AG09309 (cell line): ENCODE measurements at regions not wholly inside any gene's neighbourhood (a gene's known extent, or its start where the extent isn't known, plus 50 kb on each side); places are given as distances from the start of the nearest gene placed in this dataset.

Source experiments
- DNase-seq: peaks from one replicate; pipeline ENCODE4 v3.0.0-alpha.2; 2010; ENCODE audit warnings: low read depth
- H3K4me3 ChIP-seq: 2 replicates; pipeline ENCODE4 v1.5.1; 2011; ENCODE audit warnings: mild to moderate bottlenecking, low read depth, low read length, moderate library complexity; ENCODE audit not compliant: control insufficient read depth
- TF ChIP-seq, protein P1 (sequence below): IDR thresholded peaks from 2 replicates; pipeline ENCODE4 v1.5.1; 2011; ENCODE audit warnings: mild to moderate bottlenecking, low read depth, low read length, inconsistent platforms; ENCODE audit not compliant: insufficient read depth, control insufficient read depth; ENCODE audit errors: missing control alignments

- no peak for DNase-seq
- H3K4me3 ChIP-seq, result no peak overlapping the region
- TF ChIP-seq, protein P1, sequence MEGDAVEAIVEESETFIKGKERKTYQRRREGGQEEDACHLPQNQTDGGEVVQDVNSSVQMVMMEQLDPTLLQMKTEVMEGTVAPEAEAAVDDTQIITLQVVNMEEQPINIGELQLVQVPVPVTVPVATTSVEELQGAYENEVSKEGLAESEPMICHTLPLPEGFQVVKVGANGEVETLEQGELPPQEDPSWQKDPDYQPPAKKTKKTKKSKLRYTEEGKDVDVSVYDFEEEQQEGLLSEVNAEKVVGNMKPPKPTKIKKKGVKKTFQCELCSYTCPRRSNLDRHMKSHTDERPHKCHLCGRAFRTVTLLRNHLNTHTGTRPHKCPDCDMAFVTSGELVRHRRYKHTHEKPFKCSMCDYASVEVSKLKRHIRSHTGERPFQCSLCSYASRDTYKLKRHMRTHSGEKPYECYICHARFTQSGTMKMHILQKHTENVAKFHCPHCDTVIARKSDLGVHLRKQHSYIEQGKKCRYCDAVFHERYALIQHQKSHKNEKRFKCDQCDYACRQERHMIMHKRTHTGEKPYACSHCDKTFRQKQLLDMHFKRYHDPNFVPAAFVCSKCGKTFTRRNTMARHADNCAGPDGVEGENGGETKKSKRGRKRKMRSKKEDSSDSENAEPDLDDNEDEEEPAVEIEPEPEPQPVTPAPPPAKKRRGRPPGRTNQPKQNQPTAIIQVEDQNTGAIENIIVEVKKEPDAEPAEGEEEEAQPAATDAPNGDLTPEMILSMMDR, result no peak
Measured at GRCh38 chr9:120263836-120264235, 316.1 kb downstream of the CDK5RAP2 start.

- TF ChIP-seq, protein P1, result no peak
- DNase-seq, result no peak
- no peak overlapping the region for H3K4me3 ChIP-seq
Measured at GRCh38 chr9:120261419-120261818, 318.5 kb downstream of the CDK5RAP2 start.

DNA sequence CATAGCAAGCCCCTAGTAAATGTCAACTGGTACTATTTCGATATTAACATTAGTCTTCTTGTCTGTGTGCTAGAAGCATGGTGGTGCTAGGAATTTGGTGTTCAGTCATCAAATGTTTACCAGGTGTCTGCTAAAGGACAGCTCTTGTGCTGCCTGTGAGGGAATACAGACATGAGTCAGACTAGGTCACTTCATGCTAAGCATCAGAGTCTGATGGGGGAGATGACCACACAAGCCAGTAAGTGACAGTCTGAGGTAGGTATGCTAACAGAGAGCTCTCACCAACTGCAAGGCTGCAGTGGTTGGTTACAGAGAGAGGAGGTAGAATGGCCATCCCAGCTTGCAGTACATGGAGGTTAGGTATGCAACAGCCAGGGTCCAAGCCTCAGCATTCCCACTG, 320.9 kb downstream of the CDK5RAP2 start:
- DNase-seq, result no peak
- H3K4me3 ChIP-seq, result no peak overlapping the region
- TF ChIP-seq, protein P1, result no peak

DNA sequence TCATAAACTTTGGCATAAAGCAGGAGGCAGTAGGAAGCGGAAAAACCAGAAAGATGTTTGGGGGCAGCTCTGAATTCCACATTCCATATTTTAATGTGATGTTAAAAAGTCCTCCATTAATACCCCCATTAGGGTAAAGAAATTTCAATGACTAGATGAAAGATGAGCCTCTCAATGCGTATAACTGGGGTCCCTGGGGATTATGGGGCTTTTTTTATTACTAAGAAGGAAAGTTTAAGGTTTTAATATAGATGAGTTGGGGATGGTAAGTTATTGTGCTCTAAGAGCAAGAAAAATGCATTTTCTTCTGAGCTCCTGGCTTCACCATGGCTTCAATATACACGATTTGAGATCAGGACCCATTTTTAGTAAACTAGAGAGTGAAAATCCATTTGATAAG, 321.9 kb downstream of the CDK5RAP2 start:
- TF ChIP-seq, protein P1, result no peak
- no peak for DNase-seq
- H3K4me3 ChIP-seq, result no peak overlapping the region

- TF ChIP-seq, protein P1, result no peak
- H3K4me3 ChIP-seq, result no peak overlapping the region
- DNase-seq, result peak; percentile 5
Measured at GRCh38 chr9:120257483-120257882, 322.5 kb downstream of the CDK5RAP2 start.

- TF ChIP-seq, protein P1, result no peak
- no peak overlapping the region for H3K4me3 ChIP-seq
- no peak for DNase-seq
Measured at GRCh38 chr9:120256146-120256545, 323.8 kb downstream of the CDK5RAP2 start.

- H3K4me3 ChIP-seq, result no peak overlapping the region
- DNase-seq, result no peak
- TF ChIP-seq, protein P1, result no peak
Measured at GRCh38 chr9:120252248-120252647, 327.7 kb downstream of the CDK5RAP2 start.
